ENCODE measurements at regions not wholly inside any gene's neighbourhood (a gene's known extent, or its start where the extent isn't known, plus 50 kb on each side); places are given as distances from the start of the nearest gene placed in this dataset.

- Histone ChIP-seq H3K9me3 (ENCODE audit: control insufficient read depth, insufficient read depth, low read length) (no peaks in the 10 kb centered on the region), H3K9ac (ENCODE audit: low read depth, low read length) (no peak overlapping the region), H3K36me3 (ENCODE audit: insufficient read depth, low read length) (no peaks in the 10 kb centered on the region; the same call in 1 of the 2 replicates), H3K4me1 (ENCODE audit: insufficient read depth, low read length) (no peaks in the 10 kb centered on the region)
Measured at GRCh38 chr16:86306811-86307513, 203.4 kb upstream of the FOXF1 start.

GRCh38 chr16:86307514-86307903 is 202.8 kb upstream of the FOXF1 start:
- Histone ChIP-seq H3K9me3 (ENCODE audit: control insufficient read depth, insufficient read depth, low read length) (no peaks in the 10 kb centered on the region), H3K36me3 (ENCODE audit: insufficient read depth, low read length) (no peaks in the 10 kb centered on the region; the same call in 1 of the 2 replicates), H3K4me1 (ENCODE audit: insufficient read depth, low read length) (no peaks in the 10 kb centered on the region), H3K9ac (ENCODE audit: low read depth, low read length) (no peak overlapping the region)

GRCh38 chr16:86308514-86308913 is 201.8 kb upstream of the FOXF1 start:
- Histone ChIP-seq H3K9ac (ENCODE audit: low read depth, low read length) (no peak overlapping the region), H3K9me3 (ENCODE audit: control insufficient read depth, insufficient read depth, low read length) (no peaks in the 10 kb centered on the region), H3K4me1 (ENCODE audit: insufficient read depth, low read length) (no peaks in the 10 kb centered on the region), H3K36me3 (ENCODE audit: insufficient read depth, low read length) (no peaks in the 10 kb centered on the region; the same call in 1 of the 2 replicates)

GRCh38 chr16:86313631-86314030 is 196.7 kb upstream of the FOXF1 start:
- H3K36me3 ChIP-seq (ENCODE audit: insufficient read depth, low read length) = no peaks in the 10 kb centered on the region; the same call in 1 of the 2 replicates
- no peaks in the 10 kb centered on the region for H3K9me3 ChIP-seq (ENCODE audit: control insufficient read depth, insufficient read depth, low read length)
- H3K9ac ChIP-seq (ENCODE audit: low read depth, low read length) = no peak overlapping the region
- H3K4me1 ChIP-seq (ENCODE audit: insufficient read depth, low read length) = no peaks in the 10 kb centered on the region

GRCh38 chr16:86314402-86315025 is 195.8 kb upstream of the FOXF1 start:
- Histone ChIP-seq H3K4me1 (ENCODE audit: insufficient read depth, low read length) (no peaks in the 10 kb centered on the region), H3K9me3 (ENCODE audit: control insufficient read depth, insufficient read depth, low read length) (no peaks in the 10 kb centered on the region), H3K9ac (ENCODE audit: low read depth, low read length) (no peak overlapping the region), H3K36me3 (ENCODE audit: insufficient read depth, low read length) (no peaks in the 10 kb centered on the region)

- H3K9me3 ChIP-seq (ENCODE audit: control insufficient read depth, insufficient read depth, low read length) = no peaks in the 10 kb centered on the region
Measured at GRCh38 chr16:86316967-86317812, 193.1 kb upstream of the FOXF1 start.

GRCh38 chr16:86317813-86318650 is 192.3 kb upstream of the FOXF1 start:
- H3K9ac ChIP-seq (ENCODE audit: low read depth, low read length) = no peak overlapping the region
- no peaks in the 10 kb centered on the region for H3K36me3 ChIP-seq (ENCODE audit: insufficient read depth, low read length)
- no peaks in the 10 kb centered on the region for H3K9me3 ChIP-seq (ENCODE audit: control insufficient read depth, insufficient read depth, low read length)
- H3K4me1 ChIP-seq (ENCODE audit: insufficient read depth, low read length) = no peaks in the 10 kb centered on the region

More at GRCh38 chr16:86316967-86317812, 193.1 kb upstream of the FOXF1 start:
- H3K4me1 ChIP-seq (ENCODE audit: insufficient read depth, low read length) = no peaks in the 10 kb centered on the region
- H3K36me3 ChIP-seq (ENCODE audit: insufficient read depth, low read length) = no peaks in the 10 kb centered on the region
- H3K9ac ChIP-seq (ENCODE audit: low read depth, low read length) = no peak overlapping the region

- Histone ChIP-seq H3K9ac (ENCODE audit: low read depth, low read length) (no peak overlapping the region), H3K36me3 (ENCODE audit: insufficient read depth, low read length) (no peaks in the 10 kb centered on the region), H3K9me3 (ENCODE audit: control insufficient read depth, insufficient read depth, low read length) (no peaks in the 10 kb centered on the region), H3K4me1 (ENCODE audit: insufficient read depth, low read length) (no peaks in the 10 kb centered on the region)
Measured at GRCh38 chr16:86319585-86320236, 190.6 kb upstream of the FOXF1 start.

- H3K36me3 ChIP-seq (ENCODE audit: insufficient read depth, low read length) = no peaks in the 10 kb centered on the region
- no peaks in the 10 kb centered on the region for H3K4me1 ChIP-seq (ENCODE audit: insufficient read depth, low read length)
- H3K9ac ChIP-seq (ENCODE audit: low read depth, low read length) = no peak overlapping the region
- peaks cover under 1% of the 10 kb centered on the region; the same call in 1 of the 2 replicates for H3K9me3 ChIP-seq (ENCODE audit: control insufficient read depth, insufficient read depth, low read length)
Measured at GRCh38 chr16:86320237-86320595, 190.1 kb upstream of the FOXF1 start.

- no peaks in the 10 kb centered on the region for H3K4me1 ChIP-seq (ENCODE audit: insufficient read depth, low read length)
- no peaks in the 10 kb centered on the region for H3K36me3 ChIP-seq (ENCODE audit: insufficient read depth, low read length)
- no peak overlapping the region for H3K9ac ChIP-seq (ENCODE audit: low read depth, low read length)
- peaks cover 4% of the 10 kb centered on the region for H3K9me3 ChIP-seq (ENCODE audit: control insufficient read depth, insufficient read depth, low read length)
Measured at GRCh38 chr16:86321491-86321890, 188.8 kb upstream of the FOXF1 start.

GRCh38 chr16:86322283-86322682 is 188.0 kb upstream of the FOXF1 start:
- H3K9me3 ChIP-seq (ENCODE audit: control insufficient read depth, insufficient read depth, low read length) = peaks cover 4% of the 10 kb centered on the region
- H3K4me1 ChIP-seq (ENCODE audit: insufficient read depth, low read length) = no peaks in the 10 kb centered on the region
- H3K36me3 ChIP-seq (ENCODE audit: insufficient read depth, low read length) = no peaks in the 10 kb centered on the region
- H3K9ac ChIP-seq (ENCODE audit: low read depth, low read length) = no peak overlapping the region

- Histone ChIP-seq H3K9me3 (ENCODE audit: control insufficient read depth, insufficient read depth, low read length) (peaks cover 4% of the 10 kb centered on the region), H3K9ac (ENCODE audit: low read depth, low read length) (no peak overlapping the region), H3K4me1 (ENCODE audit: insufficient read depth, low read length) (no peaks in the 10 kb centered on the region), H3K36me3 (ENCODE audit: insufficient read depth, low read length) (no peaks in the 10 kb centered on the region)
Measured at GRCh38 chr16:86322806-86323205, 187.5 kb upstream of the FOXF1 start.

GRCh38 chr16:86324320-86324719 is 186.0 kb upstream of the FOXF1 start:
- Histone ChIP-seq H3K4me1 (ENCODE audit: insufficient read depth, low read length) (no peaks in the 10 kb centered on the region), H3K36me3 (ENCODE audit: insufficient read depth, low read length) (no peaks in the 10 kb centered on the region), H3K9me3 (ENCODE audit: control insufficient read depth, insufficient read depth, low read length) (peaks cover 4% of the 10 kb centered on the region), H3K9ac (ENCODE audit: low read depth, low read length) (no peak overlapping the region)

Data from ES-I3 (cell line).